ENCODE measurements at regions not wholly inside any gene's neighbourhood (a gene's known extent, or its start where the extent isn't known, plus 50 kb on each side); places are given as distances from the start of the nearest gene placed in this dataset.

DNA sequence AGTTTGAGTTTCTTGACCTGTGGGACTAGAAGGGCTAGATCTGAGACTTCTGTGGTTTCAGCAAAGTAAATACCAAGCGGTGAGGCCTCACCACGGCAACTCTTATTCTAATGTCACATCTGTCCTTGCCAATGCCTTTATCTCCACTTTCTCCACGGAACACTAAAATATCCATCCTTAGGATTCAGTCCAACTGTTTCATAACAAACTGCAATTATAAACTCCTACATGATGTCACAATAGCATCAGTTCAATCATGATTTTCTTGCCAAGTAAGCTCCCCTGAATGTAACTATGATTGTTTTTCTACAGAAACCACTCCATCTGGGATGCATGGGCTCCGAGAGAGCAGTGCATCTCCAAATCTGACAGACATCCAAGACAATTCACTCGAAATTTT lies 79.6 kb downstream of the LRATD1 start:
- no peaks in the 10 kb centered on the region for H3K27me3 ChIP-seq (ENCODE audit: control insufficient read depth, insufficient read depth, low read length)
- ChIA-PET CTCF (no interaction called here), POLR2A (no interaction called here)
- intact Hi-C loops (cut with micrococcal nuclease; ENCODE audit: unreplicated experiment) (no loop called here), in situ Hi-C loops (cut with HindIII; ENCODE audit: low pct_unique_long_range_greater_than_20kb, low sequenced_read_pairs) (no loop called here)
- TF ChIP-seq, protein P1, sequence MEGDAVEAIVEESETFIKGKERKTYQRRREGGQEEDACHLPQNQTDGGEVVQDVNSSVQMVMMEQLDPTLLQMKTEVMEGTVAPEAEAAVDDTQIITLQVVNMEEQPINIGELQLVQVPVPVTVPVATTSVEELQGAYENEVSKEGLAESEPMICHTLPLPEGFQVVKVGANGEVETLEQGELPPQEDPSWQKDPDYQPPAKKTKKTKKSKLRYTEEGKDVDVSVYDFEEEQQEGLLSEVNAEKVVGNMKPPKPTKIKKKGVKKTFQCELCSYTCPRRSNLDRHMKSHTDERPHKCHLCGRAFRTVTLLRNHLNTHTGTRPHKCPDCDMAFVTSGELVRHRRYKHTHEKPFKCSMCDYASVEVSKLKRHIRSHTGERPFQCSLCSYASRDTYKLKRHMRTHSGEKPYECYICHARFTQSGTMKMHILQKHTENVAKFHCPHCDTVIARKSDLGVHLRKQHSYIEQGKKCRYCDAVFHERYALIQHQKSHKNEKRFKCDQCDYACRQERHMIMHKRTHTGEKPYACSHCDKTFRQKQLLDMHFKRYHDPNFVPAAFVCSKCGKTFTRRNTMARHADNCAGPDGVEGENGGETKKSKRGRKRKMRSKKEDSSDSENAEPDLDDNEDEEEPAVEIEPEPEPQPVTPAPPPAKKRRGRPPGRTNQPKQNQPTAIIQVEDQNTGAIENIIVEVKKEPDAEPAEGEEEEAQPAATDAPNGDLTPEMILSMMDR (IDR thresholded peaks at IDR 0.05): no peak
- TF ChIP-seq SIN3A (IDR thresholded peaks at IDR 0.05; ENCODE audit: borderline replicate concordance, insufficient read depth, low read depth, low read length): no peak
- TF ChIP-seq, protein P2, sequence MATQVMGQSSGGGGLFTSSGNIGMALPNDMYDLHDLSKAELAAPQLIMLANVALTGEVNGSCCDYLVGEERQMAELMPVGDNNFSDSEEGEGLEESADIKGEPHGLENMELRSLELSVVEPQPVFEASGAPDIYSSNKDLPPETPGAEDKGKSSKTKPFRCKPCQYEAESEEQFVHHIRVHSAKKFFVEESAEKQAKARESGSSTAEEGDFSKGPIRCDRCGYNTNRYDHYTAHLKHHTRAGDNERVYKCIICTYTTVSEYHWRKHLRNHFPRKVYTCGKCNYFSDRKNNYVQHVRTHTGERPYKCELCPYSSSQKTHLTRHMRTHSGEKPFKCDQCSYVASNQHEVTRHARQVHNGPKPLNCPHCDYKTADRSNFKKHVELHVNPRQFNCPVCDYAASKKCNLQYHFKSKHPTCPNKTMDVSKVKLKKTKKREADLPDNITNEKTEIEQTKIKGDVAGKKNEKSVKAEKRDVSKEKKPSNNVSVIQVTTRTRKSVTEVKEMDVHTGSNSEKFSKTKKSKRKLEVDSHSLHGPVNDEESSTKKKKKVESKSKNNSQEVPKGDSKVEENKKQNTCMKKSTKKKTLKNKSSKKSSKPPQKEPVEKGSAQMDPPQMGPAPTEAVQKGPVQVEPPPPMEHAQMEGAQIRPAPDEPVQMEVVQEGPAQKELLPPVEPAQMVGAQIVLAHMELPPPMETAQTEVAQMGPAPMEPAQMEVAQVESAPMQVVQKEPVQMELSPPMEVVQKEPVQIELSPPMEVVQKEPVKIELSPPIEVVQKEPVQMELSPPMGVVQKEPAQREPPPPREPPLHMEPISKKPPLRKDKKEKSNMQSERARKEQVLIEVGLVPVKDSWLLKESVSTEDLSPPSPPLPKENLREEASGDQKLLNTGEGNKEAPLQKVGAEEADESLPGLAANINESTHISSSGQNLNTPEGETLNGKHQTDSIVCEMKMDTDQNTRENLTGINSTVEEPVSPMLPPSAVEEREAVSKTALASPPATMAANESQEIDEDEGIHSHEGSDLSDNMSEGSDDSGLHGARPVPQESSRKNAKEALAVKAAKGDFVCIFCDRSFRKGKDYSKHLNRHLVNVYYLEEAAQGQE (IDR thresholded peaks at IDR 0.05; ENCODE audit: insufficient read depth in 1 of 2, low read depth in 2 of 2, low read length in 1 of 2): no peak
- no peaks in the 10 kb centered on the region for H3K36me3 ChIP-seq (ENCODE audit: control insufficient read depth, insufficient read depth, low read length)
- DNase-seq (ENCODE audit: low read depth, low spot score): no peak
- H3K27ac ChIP-seq (ENCODE audit: low read length): no peak overlapping the region
- H3K4me1 ChIP-seq (ENCODE audit: control insufficient read depth, insufficient read depth, low read length): no peaks in the 10 kb centered on the region
- no peak overlapping the region for H3K4me3 ChIP-seq (ENCODE audit: low read depth in 2 of 2, low read length in 2 of 2)
- H3K9me3 ChIP-seq (ENCODE audit: control insufficient read depth, insufficient read depth, low read depth, low read length): no peaks in the 10 kb centered on the region
- ATAC-seq: no peak
- no TSS peak for BruUV-seq (replicated peaks)

DNA sequence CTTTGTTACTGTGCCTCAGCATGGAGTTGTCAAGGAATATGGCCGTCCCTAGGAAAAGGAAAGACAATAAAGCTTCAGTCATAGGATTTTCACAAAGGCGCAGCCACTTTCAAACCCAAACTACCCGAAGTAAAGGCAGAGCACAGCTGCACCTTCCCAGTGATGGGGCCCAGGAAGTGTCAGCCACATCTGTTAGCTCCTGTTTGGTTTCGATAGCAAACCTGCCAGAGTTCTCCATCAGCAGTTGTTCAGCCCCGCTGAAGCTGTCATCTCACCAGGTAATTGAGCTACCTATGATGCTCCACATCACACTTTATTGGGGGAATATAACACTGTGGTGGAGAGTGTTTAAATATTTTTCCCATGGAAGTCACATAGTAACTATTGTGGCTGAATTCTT lies 80.7 kb downstream of the LRATD1 start:
- intact Hi-C loops (cut with micrococcal nuclease; ENCODE audit: unreplicated experiment) (no loop called here), in situ Hi-C loops (cut with HindIII; ENCODE audit: low pct_unique_long_range_greater_than_20kb, low sequenced_read_pairs) (no loop called here)
- H3K4me1 ChIP-seq (ENCODE audit: control insufficient read depth, insufficient read depth, low read length): no peaks in the 10 kb centered on the region
- CTCF ChIA-PET: no interaction called here
- DNase-seq (ENCODE audit: low read depth, low spot score): no peak
- no peak for ATAC-seq
- TF ChIP-seq TCF7L2 (IDR thresholded peaks at IDR 0.05; ENCODE audit: low read depth, low read length) (no peak), POLR2AphosphoS5 (IDR thresholded peaks at IDR 0.05; ENCODE audit: low read depth, low read length) (no peak), SIN3A (IDR thresholded peaks at IDR 0.05; ENCODE audit: borderline replicate concordance, insufficient read depth, low read depth, low read length) (no peak)
- TF ChIP-seq, protein P1 (IDR thresholded peaks at IDR 0.05): no peak
- TF ChIP-seq, protein P2 (IDR thresholded peaks at IDR 0.05; ENCODE audit: insufficient read depth in 1 of 2, low read depth in 2 of 2, low read length in 1 of 2): no peak
- no peaks in the 10 kb centered on the region for H3K9me3 ChIP-seq (ENCODE audit: control insufficient read depth, insufficient read depth, low read depth, low read length)
- BruUV-seq (replicated peaks): no TSS peak
- no peak overlapping the region for H3K4me3 ChIP-seq (ENCODE audit: low read depth in 2 of 2, low read length in 2 of 2)
- POLR2A ChIA-PET: no interaction called here
- no peak overlapping the region for H3K27ac ChIP-seq (ENCODE audit: low read length)
- no peaks in the 10 kb centered on the region for H3K36me3 ChIP-seq (ENCODE audit: control insufficient read depth, insufficient read depth, low read length)
- H3K27me3 ChIP-seq (ENCODE audit: control insufficient read depth, insufficient read depth, low read length): no peaks in the 10 kb centered on the region

Measured in Panc1 (cell line).